HG03378 (cell line): ENCODE measurements at regions not wholly inside any gene's neighbourhood (a gene's known extent, or its start where the extent isn't known, plus 50 kb on each side); places are given as distances from the start of the nearest gene placed in this dataset.
"Not testable (repeated sequence)": the region's sequence is repeated elsewhere in the genome, so short reads cannot be mapped to it uniquely, and the experiment has no call there.

Experiments used
- ATAC-seq: cut with Tn5 transposase; IDR thresholded peaks from one replicate; pipeline ENCODE4 v1.9.1; 2021; ENCODE audit warnings: mild to moderate bottlenecking, moderate library complexity; ENCODE audit not compliant: unreplicated experiment

- ATAC-seq, result no peak
Observed at GRCh38 chr18:43936176-43936575, 658.9 kb upstream of the SYT4 start.

- ATAC-seq, result no peak
Observed at GRCh38 chr18:43949291-43949690, 672.0 kb upstream of the SYT4 start.

GRCh38 chr18:43950062-43950461, 672.8 kb upstream of the SYT4 start:
- no peak for ATAC-seq

- ATAC-seq, result no peak
Observed at GRCh38 chr18:43952398-43952797, 675.1 kb upstream of the SYT4 start.

GRCh38 chr18:43961722-43962121, 684.4 kb upstream of the SYT4 start:
- no peak for ATAC-seq

GRCh38 chr18:43964666-43965065, 687.4 kb upstream of the SYT4 start:
- no peak for ATAC-seq

GRCh38 chr18:43965691-43966090, 688.4 kb upstream of the SYT4 start:
- ATAC-seq, result no peak

- ATAC-seq, result no peak
Observed at GRCh38 chr18:43970656-43971055, 693.4 kb upstream of the SYT4 start.

GRCh38 chr18:43978174-43978573, 700.9 kb upstream of the SYT4 start:
- no peak for ATAC-seq

GRCh38 chr18:43982582-43982981, 698.1 kb upstream of the SETBP1 start:
- ATAC-seq, result no peak

- ATAC-seq, result not testable (repeated sequence)
Observed at GRCh38 chr18:43987061-43987460, 693.6 kb upstream of the SETBP1 start.

- no peak for ATAC-seq
Observed at GRCh38 chr18:43992741-43993140, 687.9 kb upstream of the SETBP1 start.

- ATAC-seq, result no peak
Observed at GRCh38 chr18:43994381-43994780, 686.3 kb upstream of the SETBP1 start.

GRCh38 chr18:44013871-44014270, 666.8 kb upstream of the SETBP1 start:
- no peak for ATAC-seq

- ATAC-seq, result no peak
Observed at GRCh38 chr18:44025421-44025820, 655.3 kb upstream of the SETBP1 start.

GRCh38 chr18:44028109-44028508, 652.6 kb upstream of the SETBP1 start:
- ATAC-seq, result no peak

GRCh38 chr18:44031063-44031462, 649.6 kb upstream of the SETBP1 start:
- no peak for ATAC-seq

GRCh38 chr18:44033144-44033701, 647.5 kb upstream of the SETBP1 start:
- no peak for ATAC-seq

- no peak for ATAC-seq
Observed at GRCh38 chr18:44035554-44035953, 645.1 kb upstream of the SETBP1 start.

- no peak for ATAC-seq
Observed at GRCh38 chr18:44036501-44036900, 644.2 kb upstream of the SETBP1 start.

- ATAC-seq, result no peak
Observed at GRCh38 chr18:44039216-44039615, 641.5 kb upstream of the SETBP1 start.

- ATAC-seq, result no peak
Observed at GRCh38 chr18:44039826-44040225, 640.9 kb upstream of the SETBP1 start.

- ATAC-seq, result no peak
Observed at GRCh38 chr18:44041553-44041952, 639.1 kb upstream of the SETBP1 start.
